NCI-H2227 (cell line): ENCODE measurements at regions not wholly inside any gene's neighbourhood (a gene's known extent, or its start where the extent isn't known, plus 50 kb on each side); places are given as distances from the start of the nearest gene placed in this dataset.
A peak's percentile ranks its signal among the peaks of the same experiment; 100 is the strongest.

Source experiments
- DNase-seq: peaks from one replicate; lab custom pipeline; 2025; ENCODE audit not compliant: unreplicated experiment; lab: John Stamatoyannopoulos, UW

GRCh38 chr13:111551204-111551820 is 230.9 kb downstream of the TEX29 start:
- DNase-seq, result no peak

DNA sequence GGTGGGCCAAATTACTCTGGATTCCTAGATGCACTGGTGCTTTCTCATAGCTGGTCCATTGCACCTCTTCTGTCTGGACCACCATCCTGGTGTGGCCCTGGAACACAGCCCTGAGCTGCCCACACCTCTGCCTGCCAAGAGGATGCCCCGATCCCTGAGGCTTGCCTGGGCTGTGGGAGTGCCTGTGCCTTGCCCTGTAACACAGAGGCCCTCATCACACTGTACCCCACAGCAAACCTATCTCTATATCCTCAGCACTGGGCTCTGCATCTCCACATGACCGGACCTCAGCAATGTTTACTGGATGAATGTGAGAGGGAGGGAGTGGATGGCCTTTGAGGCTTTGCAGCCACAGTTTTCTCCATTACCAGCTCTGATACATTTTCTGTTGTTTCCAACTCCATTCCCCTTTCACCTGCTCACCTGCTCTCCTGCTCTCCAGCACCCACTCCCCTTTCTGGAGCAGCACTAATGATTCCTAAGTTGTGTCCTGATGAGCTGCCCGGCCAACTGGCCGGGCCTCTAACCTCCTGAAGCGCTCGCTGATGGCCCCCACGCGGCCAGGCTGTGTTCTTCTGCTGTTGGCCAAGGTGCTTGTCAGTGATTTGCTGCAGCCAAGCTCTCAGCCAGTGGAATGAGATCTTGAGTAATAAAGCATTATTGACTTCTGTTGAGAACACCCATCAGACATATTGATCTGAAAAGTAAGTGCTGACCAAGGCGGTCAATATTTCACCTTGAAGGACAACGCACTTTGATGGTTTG is 232.6 kb downstream of the TEX29 start:
- no peak for DNase-seq

- no peak for DNase-seq
Observed at GRCh38 chr13:111554539-111555267, 234.3 kb downstream of the TEX29 start.

GRCh38 chr13:111555268-111555808 is 234.9 kb downstream of the TEX29 start:
- no peak for DNase-seq

DNA sequence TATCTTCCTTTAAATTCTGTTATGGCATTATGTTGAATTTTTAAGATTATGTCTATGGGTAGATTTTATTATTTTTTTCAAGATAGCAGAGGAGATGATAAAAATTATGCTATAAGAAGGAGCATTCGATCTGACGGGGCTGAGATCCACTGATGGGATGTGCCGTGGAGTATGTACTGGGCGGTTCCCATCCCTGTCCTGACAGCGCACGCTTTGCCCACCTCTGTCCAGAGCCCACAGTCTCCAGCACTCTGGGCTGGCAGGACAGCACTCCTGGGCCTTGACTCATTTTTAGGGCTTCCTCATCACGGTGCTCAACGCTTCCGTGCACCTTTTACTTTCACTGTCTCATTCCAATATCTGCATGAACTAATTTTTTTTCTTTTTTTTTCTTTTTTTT is 235.5 kb downstream of the TEX29 start:
- DNase-seq, result no peak

DNA sequence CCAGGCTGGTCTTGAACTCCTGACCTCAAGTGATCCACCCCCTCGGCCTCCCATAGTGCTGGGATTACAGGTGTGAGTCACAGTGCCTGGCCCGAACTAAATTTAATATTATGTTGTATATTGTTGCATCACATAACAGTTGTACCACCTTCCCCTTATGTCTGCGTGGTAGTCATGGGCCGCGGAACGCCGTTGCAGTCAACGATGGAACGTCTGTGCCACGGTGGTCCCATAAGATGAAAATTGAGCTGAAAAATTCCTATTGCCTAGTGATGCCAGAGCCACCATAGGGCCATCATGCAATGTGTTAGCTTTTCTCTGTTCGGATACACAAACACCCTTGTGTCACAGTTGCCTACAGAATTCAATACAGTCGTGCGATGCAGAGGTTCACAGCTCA is 236.1 kb downstream of the TEX29 start:
- no peak for DNase-seq

- no peak for DNase-seq
Observed at GRCh38 chr13:111557921-111558699, 237.7 kb downstream of the TEX29 start.

GRCh38 chr13:111558700-111559088 is 238.3 kb downstream of the TEX29 start:
- no peak for DNase-seq

DNA sequence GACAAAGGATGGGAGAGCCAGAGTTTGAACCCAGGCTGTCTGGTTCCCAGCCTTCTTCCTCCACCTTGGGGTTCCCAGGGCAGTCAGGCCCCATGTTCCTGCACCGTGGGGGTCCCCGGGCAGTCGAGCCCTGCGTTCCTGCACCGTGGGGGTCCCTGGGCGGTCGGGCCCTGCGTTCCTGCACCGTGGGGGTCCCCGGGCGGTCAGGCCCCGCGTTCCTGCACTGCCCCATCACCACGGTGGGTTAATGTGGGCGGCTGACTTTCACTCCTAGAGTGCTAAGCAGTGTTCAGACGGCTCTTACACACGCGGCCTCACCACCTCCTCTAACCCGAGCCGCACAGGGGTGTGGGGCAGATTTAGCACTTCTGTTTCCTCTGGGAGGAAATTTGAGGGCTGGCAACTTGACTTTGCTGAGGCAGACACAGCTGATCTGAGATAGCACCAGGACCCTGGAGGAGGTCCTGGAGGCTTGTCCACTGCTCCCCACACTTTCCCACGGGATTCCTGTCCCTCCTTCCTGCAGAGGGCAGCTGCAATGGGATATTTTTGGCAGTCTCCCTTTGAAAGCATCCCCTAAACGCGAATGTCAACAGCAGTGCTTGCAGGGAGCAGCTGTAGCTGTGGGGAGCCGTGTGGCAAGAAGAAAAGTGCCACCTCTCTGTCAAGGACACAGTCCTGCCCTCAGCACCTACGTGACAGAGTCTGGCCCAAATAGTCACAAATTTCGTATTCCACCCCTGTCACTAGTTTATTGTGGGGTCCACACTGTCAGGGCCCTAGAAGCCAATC is 239.4 kb downstream of the TEX29 start:
- DNase-seq, result no peak

DNA sequence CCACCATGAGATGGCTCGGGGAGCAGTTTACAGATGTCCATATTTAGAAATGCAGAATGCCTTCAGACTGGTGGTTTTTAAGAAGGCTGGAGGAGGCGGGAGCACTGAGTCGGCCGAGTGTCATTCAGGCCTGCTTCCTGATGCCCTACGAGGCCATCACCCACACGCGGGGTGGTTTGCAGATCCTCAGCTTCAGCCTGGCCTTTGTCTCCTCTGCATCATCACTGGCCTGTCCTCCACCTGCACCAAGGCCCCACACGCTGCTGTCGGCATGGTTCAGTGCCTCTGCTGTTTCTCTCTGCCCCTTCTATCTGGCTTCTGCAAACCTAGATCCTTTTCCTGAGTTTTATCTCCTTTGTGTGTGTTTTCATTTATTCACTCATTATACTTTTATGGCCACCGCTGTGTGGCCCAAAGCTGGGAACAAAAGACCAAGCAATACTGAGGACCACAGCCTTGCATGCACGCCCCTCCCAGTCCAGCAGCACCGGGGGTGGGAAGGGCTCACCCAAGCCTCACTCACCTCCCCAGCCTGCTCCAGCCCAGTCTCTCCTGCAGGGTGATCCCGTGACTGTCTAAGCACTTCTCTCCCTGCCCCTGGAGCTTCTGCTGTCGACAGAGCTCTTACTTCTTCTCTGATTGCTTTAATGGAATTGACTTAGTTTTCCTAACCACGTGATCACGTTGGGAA is 240.8 kb downstream of the TEX29 start:
- DNase-seq, result no peak

DNA sequence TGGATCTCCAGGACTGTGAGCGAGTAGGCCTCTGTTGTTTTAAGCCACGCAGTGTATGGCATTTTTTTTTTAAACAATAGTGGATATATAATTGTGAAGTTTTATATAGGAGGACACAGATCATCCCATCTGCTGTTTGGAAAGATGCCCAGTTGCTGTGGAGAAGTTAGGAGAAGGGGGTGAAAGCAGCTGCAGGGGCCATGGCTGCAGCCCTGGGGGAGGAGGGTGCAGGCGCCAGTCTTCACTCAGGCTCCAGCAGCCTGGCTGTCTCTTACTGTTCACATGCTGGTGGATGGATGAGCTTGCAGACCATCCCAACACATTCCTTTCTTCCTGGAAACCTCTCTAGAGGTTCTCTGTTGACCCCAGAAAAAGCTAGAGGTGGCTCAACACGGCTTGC is 242.3 kb downstream of the TEX29 start:
- no peak for DNase-seq

- DNase-seq, result no peak
Observed at GRCh38 chr13:111564606-111565005, 244.2 kb downstream of the TEX29 start.

GRCh38 chr13:111565400-111565799 is 245.0 kb downstream of the TEX29 start:
- no peak for DNase-seq

GRCh38 chr13:111566567-111566966 is 246.1 kb downstream of the TEX29 start:
- DNase-seq, result no peak

DNA sequence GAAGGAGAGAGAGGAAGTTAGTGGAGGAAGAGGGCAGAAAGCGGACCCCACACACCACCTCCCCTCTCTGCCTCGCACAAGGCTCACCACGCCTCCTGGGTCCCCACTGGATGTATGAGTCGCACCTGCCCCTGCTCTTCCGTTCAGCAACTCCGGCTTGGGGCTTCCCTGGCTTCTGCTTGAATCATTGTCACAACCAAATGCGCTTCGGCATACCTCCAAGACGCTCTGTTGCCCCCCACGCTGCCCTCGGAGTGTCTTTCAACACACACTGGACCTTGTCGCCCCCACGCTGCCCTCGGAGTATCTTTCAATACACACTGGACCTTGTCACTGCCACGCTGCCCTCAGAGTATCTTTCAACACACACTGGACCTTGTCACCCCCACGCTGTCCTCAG is 247.2 kb downstream of the TEX29 start:
- no peak for DNase-seq

DNA sequence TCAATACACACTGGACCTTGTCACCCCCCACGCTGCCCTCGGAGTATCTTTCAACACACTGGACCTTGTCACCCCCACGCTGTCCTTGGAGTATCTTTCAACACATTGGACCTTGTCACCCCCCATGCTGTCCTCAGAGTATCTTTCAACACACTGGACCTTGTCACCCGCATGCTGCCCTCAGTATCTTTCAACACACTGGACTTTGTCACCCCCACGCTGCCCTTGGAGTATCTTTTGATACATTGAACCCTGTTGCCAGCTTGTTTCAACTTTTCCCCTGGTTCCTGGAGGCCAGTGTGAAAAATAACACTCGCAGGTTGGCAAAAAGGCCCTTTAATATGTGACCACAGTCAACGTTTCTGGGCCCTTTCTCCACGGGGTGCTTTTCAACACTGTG is 247.8 kb downstream of the TEX29 start:
- no peak for DNase-seq

- no peak for DNase-seq
Observed at GRCh38 chr13:111570911-111571310, 250.5 kb downstream of the TEX29 start.

DNA sequence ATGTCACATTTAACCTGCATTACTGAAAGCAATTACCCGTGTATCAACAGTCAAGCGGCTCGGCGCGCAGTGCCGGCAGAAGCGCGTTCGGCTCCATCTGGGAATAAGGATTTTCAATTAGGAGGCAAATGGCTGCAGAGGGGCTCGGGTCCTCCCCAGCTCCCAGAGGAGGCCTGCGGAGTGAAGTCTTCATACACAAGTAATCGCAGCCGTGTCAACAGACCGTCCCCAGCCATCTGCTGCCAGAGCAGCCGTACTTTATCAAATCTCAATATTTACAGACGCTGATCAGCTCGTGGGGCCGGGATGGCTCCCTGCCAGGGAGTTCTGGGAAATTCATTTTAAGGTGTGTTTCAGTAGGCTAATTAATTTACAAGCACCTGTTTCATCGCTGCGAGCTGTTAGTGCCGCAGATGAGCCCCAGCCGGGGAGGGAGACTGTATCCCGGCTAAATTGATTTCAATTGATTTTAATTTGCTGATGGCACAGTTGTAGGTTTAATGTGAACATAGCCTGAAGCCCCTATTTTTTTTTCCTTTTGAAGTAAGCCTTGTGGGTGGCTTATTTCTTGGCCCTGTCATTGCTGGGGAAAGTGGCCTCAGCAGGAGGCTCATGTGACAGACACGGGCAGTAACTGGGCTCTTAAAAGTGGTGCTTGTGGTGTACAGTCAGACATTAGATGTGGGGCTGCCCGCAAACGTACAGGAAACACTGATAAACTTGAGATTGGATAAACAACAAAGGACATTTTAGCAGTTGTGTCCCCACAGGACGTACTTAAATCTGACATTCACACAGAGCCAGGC is 252.7 kb downstream of the TEX29 start:
- peak; percentile 88 for DNase-seq

GRCh38 chr13:111573801-111574200 is 253.4 kb downstream of the TEX29 start:
- DNase-seq, result peak; percentile 25
